SHP77 (cell line): ENCODE measurements at regions not wholly inside any gene's neighbourhood (a gene's known extent, or its start where the extent isn't known, plus 50 kb on each side); places are given as distances from the start of the nearest gene placed in this dataset.
A peak's percentile ranks its signal among the peaks of the same experiment; 100 is the strongest.

Experiments used
- DNase-seq, 2 experiments: peaks; one replicate each; lab custom pipeline; 2025; lab: John Stamatoyannopoulos, UW

- no peak for DNase-seq
Observed at GRCh38 chr20:3354247-3354646, 53.2 kb downstream of the DNAAF9 start.

GRCh38 chr20:3353646-3354045, 53.8 kb downstream of the DNAAF9 start:
- DNase-seq = no peak

- no peak for DNase-seq
Observed at GRCh38 chr20:3352202-3352601, 55.3 kb downstream of the DNAAF9 start.

GRCh38 chr20:3350422-3350821, 57.0 kb downstream of the DNAAF9 start:
- no peak for DNase-seq

- DNase-seq = no peak
Observed at GRCh38 chr20:3349786-3350185, 57.7 kb downstream of the DNAAF9 start.

- no peak for DNase-seq
Observed at GRCh38 chr20:3342766-3343165, 64.7 kb downstream of the DNAAF9 start.

- no peak for DNase-seq
Observed at GRCh38 chr20:3340443-3340842, 67.0 kb downstream of the DNAAF9 start.

GRCh38 chr20:3339571-3339970, 67.9 kb downstream of the DNAAF9 start:
- no peak for DNase-seq

GRCh38 chr20:3339076-3339475, 68.4 kb downstream of the DNAAF9 start:
- no peak for DNase-seq

GRCh38 chr20:3334156-3334943, 73.1 kb downstream of the DNAAF9 start:
- DNase-seq = no peak

- DNase-seq = no peak
Observed at GRCh38 chr20:3330046-3330741, 77.3 kb downstream of the DNAAF9 start.

- DNase-seq = no peak
Observed at GRCh38 chr20:3328501-3328900, 79.0 kb downstream of the DNAAF9 start.

GRCh38 chr20:3326779-3327521, 80.5 kb downstream of the DNAAF9 start:
- DNase-seq = no peak

GRCh38 chr20:3325864-3326263, 81.6 kb downstream of the DNAAF9 start:
- no peak for DNase-seq

GRCh38 chr20:3323398-3323797, 84.1 kb downstream of the DNAAF9 start:
- no peak for DNase-seq

- no peak for DNase-seq
Observed at GRCh38 chr20:3318226-3318884, 79.4 kb upstream of the SLC4A11 start.

GRCh38 chr20:3316136-3316535, 77.1 kb upstream of the SLC4A11 start:
- no peak for DNase-seq

GRCh38 chr20:3315136-3315535, 76.1 kb upstream of the SLC4A11 start:
- DNase-seq = no peak

- DNase-seq = no peak
Observed at GRCh38 chr20:3314391-3314790, 75.4 kb upstream of the SLC4A11 start.

GRCh38 chr20:3313683-3314065, 74.7 kb upstream of the SLC4A11 start:
- peak; percentile 35 to 44 for DNase-seq

GRCh38 chr20:3312940-3313682, 74.1 kb upstream of the SLC4A11 start:
- DNase-seq = no peak

GRCh38 chr20:3311623-3312022, 72.6 kb upstream of the SLC4A11 start:
- DNase-seq = no peak
